GM23338 (cell line): ENCODE measurements at regions not wholly inside any gene's neighbourhood (a gene's known extent, or its start where the extent isn't known, plus 50 kb on each side); places are given as distances from the start of the nearest gene placed in this dataset.
"Not testable (repeated sequence)": the region's sequence is repeated elsewhere in the genome, so short reads cannot be mapped to it uniquely, and the experiment has no call there.

ENCODE experiments used
- ATAC-seq: fragments of 200-7000 bp; cut with Tn5 transposase; 3 replicates; pipeline ENCODE4 v1.9.1; 2020
- DNase-seq: peaks from one replicate; pipeline ENCODE4 v3.0.0-alpha.2; 2015; ENCODE audit warnings: low spot score
- H2AFZ ChIP-seq: fragments of 200-600 bp; sonication (generic); 2 replicates; pipeline ENCODE4 v1.8.0; 2016; ENCODE audit warnings: antibody characterized with exemption, mild to moderate bottlenecking, moderate library complexity
- H3F3A ChIP-seq: fragments of 200-600 bp; sonication (generic); replicated peaks from 2 replicates; pipeline ENCODE4 v1.8.0; 2017; ENCODE audit warnings: antibody characterized with exemption, mixed run types, low read depth
- H3K27ac ChIP-seq: fragments of 200-600 bp; sonication (generic); 2 replicates; pipeline ENCODE4 v1.6.1; 2016; ENCODE audit warnings: low read depth
- H3K27me3 ChIP-seq: fragments of 200-600 bp; sonication (generic); 2 replicates; pipeline ENCODE4 v1.8.0; 2016; ENCODE audit warnings: mild to moderate bottlenecking, mixed run types, moderate library complexity; ENCODE audit not compliant: insufficient read depth
- H3K36me3 ChIP-seq: fragments of 200-600 bp; sonication (generic); 2 replicates; pipeline ENCODE4 v1.8.0; 2016; ENCODE audit warnings: mild to moderate bottlenecking; ENCODE audit not compliant: insufficient read depth
- H3K4me1 ChIP-seq: fragments of 200-600 bp; sonication (generic); 2 replicates; pipeline ENCODE4 v1.8.0; 2016; ENCODE audit warnings: mild to moderate bottlenecking, moderate library complexity; ENCODE audit not compliant: insufficient read depth
- H3K4me2 ChIP-seq: fragments of 200-600 bp; sonication (generic); 2 replicates; pipeline ENCODE4 v1.7.1; 2017; ENCODE audit warnings: mixed run types
- H3K4me3 ChIP-seq: fragments of 200-600 bp; sonication (generic); 2 replicates; pipeline ENCODE4 v1.6.1; 2016; ENCODE audit warnings: mixed run types
- H3K79me2 ChIP-seq: fragments of 200-600 bp; sonication (generic); replicated peaks from 2 replicates; pipeline ENCODE4 v1.8.0; 2017; ENCODE audit warnings: mild to moderate bottlenecking; ENCODE audit not compliant: insufficient read depth
- H3K9me2 ChIP-seq: fragments of 200-600 bp; sonication (generic); 2 replicates; pipeline ENCODE4 v1.8.0; 2017; ENCODE audit not compliant: insufficient read depth
- H4K20me1 ChIP-seq: fragments of 200-600 bp; sonication (generic); replicated peaks from 2 replicates; pipeline ENCODE4 v1.8.0; 2017; ENCODE audit warnings: mild to moderate bottlenecking; ENCODE audit not compliant: insufficient read depth
- H3K27ac Mint-ChIP-seq: 2 replicates; pipeline ENCODE4 v1.8.0; 2020; ENCODE audit warnings: inconsistent platforms, mild to moderate bottlenecking, moderate library complexity, mixed read lengths
- H3K27me3 Mint-ChIP-seq: 3 replicates; pipeline ENCODE4 v1.8.0; 2022; ENCODE audit warnings: low read depth, mild to moderate bottlenecking, moderate library complexity, mixed read lengths, inconsistent platforms; ENCODE audit not compliant: insufficient read depth, poor library complexity
- H3K36me3 Mint-ChIP-seq: 3 replicates; pipeline ENCODE4 v1.8.0; 2021; ENCODE audit warnings: low read depth, mild to moderate bottlenecking, inconsistent platforms, moderate library complexity, mixed read lengths
- H3K4me1 Mint-ChIP-seq: 3 replicates; pipeline ENCODE4 v1.8.0; 2020; ENCODE audit warnings: mild to moderate bottlenecking, inconsistent platforms, mixed read lengths
- H3K4me3 Mint-ChIP-seq: 3 replicates; pipeline ENCODE4 v1.8.0; 2021; ENCODE audit warnings: moderate library complexity, mild to moderate bottlenecking, inconsistent platforms, mixed read lengths
- H3K9me3 Mint-ChIP-seq: 3 replicates; pipeline ENCODE4 v1.8.0; 2020; ENCODE audit warnings: moderate library complexity, mild to moderate bottlenecking, inconsistent platforms, mixed read lengths
- CTCF ChIP-seq, 2 experiments: fragments of 200-600 bp in 1 of 2; sonication (generic) in 1 of 2; conservative IDR thresholded peaks; 2 replicates each; pipeline versions ENCODE4 v1.5.1 to v1.6.1; 2016 to 2017; ENCODE audit warnings: antibody characterized with exemption in 2 of 2, low read depth in 2 of 2, mild to moderate bottlenecking in 2 of 2, moderate library complexity in 1 of 2
- ETS1 ChIP-seq: IDR thresholded peaks from 2 replicates; pipeline ENCODE4 v1.6.1; 2016; ENCODE audit warnings: antibody characterized with exemption
- EZH2phosphoT487 ChIP-seq: fragments of 200-600 bp; sonication (generic); IDR thresholded peaks from one replicate; pipeline ENCODE4 v1.8.1; 2018; ENCODE audit warnings: antibody characterized with exemption; ENCODE audit not compliant: unreplicated experiment
- JUNB ChIP-seq: IDR thresholded peaks from one replicate; pipeline ENCODE4 v1.6.1; 2016; ENCODE audit warnings: antibody characterized with exemption; ENCODE audit not compliant: unreplicated experiment
- POLR2AphosphoS5 ChIP-seq: IDR thresholded peaks from 2 replicates; pipeline ENCODE4 v1.6.1; 2016; ENCODE audit warnings: antibody characterized with exemption, low read depth
- STAT1 ChIP-seq: IDR thresholded peaks from one replicate; pipeline ENCODE4 v1.6.1; 2016; ENCODE audit warnings: antibody characterized with exemption; ENCODE audit not compliant: unreplicated experiment

GRCh38 chr10:125250834-125251233 lies 90.5 kb upstream of the CTBP2 start:
- not testable (repeated sequence) for ATAC-seq

GRCh38 chr10:125249948-125250347 lies 89.6 kb upstream of the CTBP2 start:
- H3K4me1 Mint-ChIP-seq = no peaks in the 10 kb centered on the region; the same call in 2 of the 3 replicates
- H3K4me3 Mint-ChIP-seq = no peak overlapping the region
- Histone ChIP-seq H3F3A (no peaks in the 10 kb centered on the region), H3K4me1 (0 out of 2 replicates have a peak, but pooled peaks cover 4% of the 10 kb centered on the region), H3K36me3 (no peaks in the 10 kb centered on the region), H3K79me2 (no peaks in the 10 kb centered on the region), H3K9me2 (peaks cover 5% of the 10 kb centered on the region), H3K27me3 (no peaks in the 10 kb centered on the region), H2AFZ (no peak overlapping the region), H3K4me3 (no peak overlapping the region), H4K20me1 (no peaks in the 10 kb centered on the region), H3K4me2 (no peak overlapping the region), H3K27ac (no peak overlapping the region)
- no peak overlapping the region for H3K27ac Mint-ChIP-seq
- no peak for TF ChIP-seq ETS1
- DNase-seq (no peak), ATAC-seq (no peak)
- H3K9me3 Mint-ChIP-seq = peaks cover 15% of the 10 kb centered on the region
- peaks cover 9% of the 10 kb centered on the region for H3K27me3 Mint-ChIP-seq
- H3K36me3 Mint-ChIP-seq = 0 out of 3 replicates have a peak, but pooled peaks cover 5% of the 10 kb centered on the region

More at GRCh38 chr10:125250834-125251233, 90.5 kb upstream of the CTBP2 start:
- H3K27ac ChIP-seq, H3K4me1 Mint-ChIP-seq, H3K79me2 ChIP-seq, H3K36me3 Mint-ChIP-seq, H3K9me2 ChIP-seq, H2AFZ ChIP-seq, H3K4me3 Mint-ChIP-seq, H3K36me3 ChIP-seq, H3K27ac Mint-ChIP-seq, H3F3A ChIP-seq, H3K27me3 Mint-ChIP-seq, H3K4me2 ChIP-seq, H3K4me3 ChIP-seq, H3K27me3 ChIP-seq, DNase-seq, H3K4me1 ChIP-seq, H4K20me1 ChIP-seq: not testable (repeated sequence)
- H3K9me3 Mint-ChIP-seq = peaks cover 15% of the 10 kb centered on the region

- H3K36me3 Mint-ChIP-seq = 0 out of 3 replicates have a peak, but pooled peaks cover 5% of the 10 kb centered on the region
- no peak overlapping the region for H3K4me3 ChIP-seq
- H3K4me1 ChIP-seq = 0 out of 2 replicates have a peak, but pooled peaks cover 4% of the 10 kb centered on the region
- no peak overlapping the region for H3K4me3 Mint-ChIP-seq
- H2AFZ ChIP-seq = no peak overlapping the region
- no peak overlapping the region for H3K27ac ChIP-seq
- no peaks in the 10 kb centered on the region for H4K20me1 ChIP-seq
- H3K27ac Mint-ChIP-seq = no peak overlapping the region
- H3K27me3 ChIP-seq = no peaks in the 10 kb centered on the region
- H3K4me2 ChIP-seq = no peak overlapping the region
- H3K4me1 Mint-ChIP-seq = no peaks in the 10 kb centered on the region; the same call in 2 of the 3 replicates
- peaks cover 15% of the 10 kb centered on the region for H3K9me3 Mint-ChIP-seq
- no peaks in the 10 kb centered on the region for H3K79me2 ChIP-seq
- DNase-seq (no peak), ATAC-seq (no peak)
- H3K27me3 Mint-ChIP-seq = peaks cover 8% of the 10 kb centered on the region
- H3K36me3 ChIP-seq = no peaks in the 10 kb centered on the region
- no peaks in the 10 kb centered on the region for H3F3A ChIP-seq
- H3K9me2 ChIP-seq = peaks cover 5% of the 10 kb centered on the region
- TF ChIP-seq CTCF (conservative IDR thresholded peaks at IDR 0.05; ENCODE audit: low read depth in 2 of 2) (no peak), ETS1 (no peak), EZH2phosphoT487 (no peak), POLR2AphosphoS5 (no peak), JUNB (no peak), STAT1 (no peak)
These were observed 88.1 kb upstream of the CTBP2 start for GRCh38 chr10:125248489-125248888.
